ENCODE measurements at regions not wholly inside any gene's neighbourhood (a gene's known extent, or its start where the extent isn't known, plus 50 kb on each side); places are given as distances from the start of the nearest gene placed in this dataset.
"Not testable (repeated sequence)": the region's sequence is repeated elsewhere in the genome, so short reads cannot be mapped to it uniquely, and the experiment has no call there.

DNA sequence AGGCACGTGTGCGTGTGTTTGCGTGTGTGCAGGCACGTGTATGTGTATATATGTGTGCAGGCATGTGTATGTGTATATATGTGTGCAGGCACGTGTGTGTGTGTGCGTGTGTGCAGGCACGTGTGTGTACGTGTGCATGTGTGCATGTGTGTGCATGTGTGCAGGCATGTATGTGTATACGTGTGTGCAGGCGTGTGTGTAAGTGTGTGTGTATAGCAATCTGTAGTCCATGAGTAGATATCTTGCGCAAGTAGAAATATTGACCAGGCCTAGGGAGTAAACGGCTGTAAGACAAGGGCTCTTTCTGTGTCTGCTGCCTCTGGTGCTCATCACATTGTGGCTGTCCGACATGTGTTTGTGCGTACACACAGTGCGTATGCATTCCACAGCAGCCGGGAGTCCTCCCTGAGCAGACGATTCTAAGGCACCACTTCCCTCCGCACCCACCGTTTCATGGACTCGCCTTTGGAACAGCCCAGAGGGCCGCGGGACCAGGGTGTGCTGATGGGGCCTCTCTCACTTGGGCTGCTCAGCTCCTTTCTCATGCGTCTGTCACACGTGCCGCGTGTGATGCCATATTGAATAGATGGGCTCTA, 167.6 kb downstream of the ERMARD start:
- Histone ChIP-seq H3K4me2 (ENCODE audit: low read length) (no peak overlapping the region), H3K79me2 (no peaks in the 10 kb centered on the region), H3K27ac (no peak overlapping the region), H3K9ac (no peak overlapping the region), H3K4me3 (ENCODE audit: low read depth, low read length) (no peak overlapping the region), H2AFZ (no peak overlapping the region), H3K36me3 (ENCODE audit: control insufficient read depth, insufficient read depth, low read length) (no peaks in the 10 kb centered on the region), H3K9me3 (ENCODE audit: control insufficient read depth, low read length) (no peaks in the 10 kb centered on the region), H3K27me3 (ENCODE audit: control insufficient read depth, insufficient read depth, low read length) (no peaks in the 10 kb centered on the region), H3K4me1 (no peaks in the 10 kb centered on the region)
- TF ChIP-seq, protein P1, sequence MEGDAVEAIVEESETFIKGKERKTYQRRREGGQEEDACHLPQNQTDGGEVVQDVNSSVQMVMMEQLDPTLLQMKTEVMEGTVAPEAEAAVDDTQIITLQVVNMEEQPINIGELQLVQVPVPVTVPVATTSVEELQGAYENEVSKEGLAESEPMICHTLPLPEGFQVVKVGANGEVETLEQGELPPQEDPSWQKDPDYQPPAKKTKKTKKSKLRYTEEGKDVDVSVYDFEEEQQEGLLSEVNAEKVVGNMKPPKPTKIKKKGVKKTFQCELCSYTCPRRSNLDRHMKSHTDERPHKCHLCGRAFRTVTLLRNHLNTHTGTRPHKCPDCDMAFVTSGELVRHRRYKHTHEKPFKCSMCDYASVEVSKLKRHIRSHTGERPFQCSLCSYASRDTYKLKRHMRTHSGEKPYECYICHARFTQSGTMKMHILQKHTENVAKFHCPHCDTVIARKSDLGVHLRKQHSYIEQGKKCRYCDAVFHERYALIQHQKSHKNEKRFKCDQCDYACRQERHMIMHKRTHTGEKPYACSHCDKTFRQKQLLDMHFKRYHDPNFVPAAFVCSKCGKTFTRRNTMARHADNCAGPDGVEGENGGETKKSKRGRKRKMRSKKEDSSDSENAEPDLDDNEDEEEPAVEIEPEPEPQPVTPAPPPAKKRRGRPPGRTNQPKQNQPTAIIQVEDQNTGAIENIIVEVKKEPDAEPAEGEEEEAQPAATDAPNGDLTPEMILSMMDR (IDR thresholded peaks at IDR 0.05): no peak

DNA sequence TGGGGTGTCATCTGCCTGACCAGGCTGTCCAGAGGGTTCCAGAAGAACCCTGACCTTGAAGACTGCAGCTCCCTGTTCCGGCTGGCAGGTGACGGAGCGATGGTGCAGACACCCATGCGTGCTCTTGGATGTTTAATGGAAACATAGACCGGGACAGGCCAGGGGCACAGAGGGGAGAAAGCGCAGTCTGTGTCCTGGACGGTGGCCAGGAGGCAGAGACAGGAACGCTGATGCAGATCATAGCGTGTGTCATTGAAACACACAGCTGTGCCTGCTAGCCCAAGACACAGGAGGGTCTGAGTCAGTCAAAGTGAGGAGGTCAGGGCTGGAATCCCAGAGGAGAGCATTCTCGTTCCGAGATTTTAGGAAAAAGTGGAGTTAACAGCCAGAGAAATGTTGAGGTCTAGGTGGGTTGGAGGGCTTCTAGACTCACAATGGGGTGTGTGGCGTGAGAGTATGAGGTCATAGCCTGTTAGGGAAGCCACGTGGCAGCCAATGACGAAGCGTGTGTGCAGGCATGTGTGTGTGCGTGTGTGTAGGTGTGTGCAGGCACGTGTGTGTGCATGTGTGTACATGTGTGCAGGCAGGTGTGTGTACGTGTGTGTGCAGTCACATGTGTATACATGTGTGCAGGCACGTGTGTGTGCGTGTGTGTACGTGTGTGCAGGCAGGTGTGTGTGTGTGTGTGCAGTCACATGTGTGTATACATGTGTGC, 167.0 kb downstream of the ERMARD start:
- Histone ChIP-seq H2AFZ (no peak overlapping the region), H3K79me2 (no peaks in the 10 kb centered on the region), H3K4me2 (ENCODE audit: low read length) (no peak overlapping the region), H3K4me1 (no peaks in the 10 kb centered on the region), H3K27me3 (ENCODE audit: control insufficient read depth, insufficient read depth, low read length) (no peaks in the 10 kb centered on the region), H3K9ac (no peak overlapping the region), H3K4me3 (ENCODE audit: low read depth, low read length) (no peak overlapping the region), H3K36me3 (ENCODE audit: control insufficient read depth, insufficient read depth, low read length) (no peaks in the 10 kb centered on the region), H3K27ac (no peak overlapping the region), H3K9me3 (ENCODE audit: control insufficient read depth, low read length) (no peaks in the 10 kb centered on the region)
- TF ChIP-seq, protein P1 (IDR thresholded peaks at IDR 0.05): no peak

DNA sequence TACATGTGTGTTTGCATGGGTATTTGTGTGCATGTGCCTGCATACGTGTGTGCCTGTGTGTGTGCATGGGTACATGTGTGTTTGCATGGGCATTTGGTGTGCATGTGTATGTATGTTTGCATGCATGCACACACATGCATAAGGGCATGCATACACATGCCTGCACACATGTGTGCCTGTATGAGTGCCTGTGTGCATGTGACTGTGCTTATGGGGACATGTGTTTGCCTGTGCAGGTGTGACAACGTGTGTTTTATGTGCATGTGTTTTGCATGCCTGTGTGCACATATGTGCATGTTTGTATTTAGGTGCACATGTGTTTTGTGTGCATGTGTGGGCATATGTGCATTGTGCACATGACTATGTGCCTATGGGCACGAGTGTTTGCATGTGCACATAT, 165.7 kb downstream of the ERMARD start:
- no peak overlapping the region for H2AFZ ChIP-seq
- H3K9ac ChIP-seq: no peak overlapping the region
- H3K36me3 ChIP-seq (ENCODE audit: control insufficient read depth, insufficient read depth, low read length): no peaks in the 10 kb centered on the region
- H3K4me3 ChIP-seq (ENCODE audit: low read depth, low read length): no peak overlapping the region
- TF ChIP-seq, protein P1 (IDR thresholded peaks at IDR 0.05): no peak
- H3K79me2 ChIP-seq: no peaks in the 10 kb centered on the region
- H3K27ac ChIP-seq: no peak overlapping the region
- no peaks in the 10 kb centered on the region for H3K4me1 ChIP-seq
- no peak overlapping the region for H3K4me2 ChIP-seq (ENCODE audit: low read length)
- no peaks in the 10 kb centered on the region for H3K27me3 ChIP-seq (ENCODE audit: control insufficient read depth, insufficient read depth, low read length)
- H3K9me3 ChIP-seq (ENCODE audit: control insufficient read depth, low read length): no peaks in the 10 kb centered on the region

DNA sequence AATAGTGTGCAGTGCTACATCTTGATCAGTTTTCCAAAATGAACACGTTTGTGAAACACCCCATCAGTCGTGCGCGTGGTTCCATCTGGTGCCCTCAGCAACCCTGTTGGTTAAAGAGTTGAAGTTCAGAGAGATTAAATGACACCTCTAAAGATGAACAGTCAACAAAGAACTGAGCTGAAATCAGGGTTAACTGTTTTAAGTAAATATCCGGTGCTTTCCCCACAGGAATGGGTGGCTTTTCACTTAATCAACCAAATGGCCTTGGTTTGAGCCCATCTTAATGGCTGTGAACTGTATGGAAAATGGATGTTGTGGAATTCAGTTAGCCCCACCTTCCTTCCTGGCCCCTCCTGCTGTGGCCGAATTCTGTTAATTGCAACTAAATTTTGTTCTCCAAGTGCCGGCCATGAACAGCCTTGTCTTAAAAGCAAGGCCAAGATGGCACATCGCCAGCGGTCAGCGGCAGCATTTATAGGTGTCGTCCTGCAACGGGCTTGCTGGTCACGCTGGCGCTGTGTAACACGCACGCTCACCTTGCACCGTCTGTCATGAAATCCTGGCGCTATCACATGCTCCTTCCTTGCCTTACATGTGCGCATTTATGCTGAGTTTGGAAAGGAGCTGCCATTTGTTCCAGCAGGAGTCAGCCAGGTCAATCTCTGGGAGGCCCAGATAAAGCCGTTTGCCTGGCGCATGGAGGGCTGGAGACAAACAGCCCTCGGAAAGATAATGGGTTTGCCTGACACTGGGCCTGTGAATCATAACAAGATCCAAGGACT, 164.5 kb downstream of the ERMARD start:
- no peak overlapping the region for H3K4me2 ChIP-seq (ENCODE audit: low read length)
- H3K4me3 ChIP-seq (ENCODE audit: low read depth, low read length): no peak overlapping the region
- H3K36me3 ChIP-seq (ENCODE audit: control insufficient read depth, insufficient read depth, low read length): no peaks in the 10 kb centered on the region
- no peaks in the 10 kb centered on the region for H3K79me2 ChIP-seq
- TF ChIP-seq, protein P1 (IDR thresholded peaks at IDR 0.05): no peak
- no peak overlapping the region for H3K9ac ChIP-seq
- no peaks in the 10 kb centered on the region for H3K27me3 ChIP-seq (ENCODE audit: control insufficient read depth, insufficient read depth, low read length)
- H2AFZ ChIP-seq: no peak overlapping the region
- no peaks in the 10 kb centered on the region for H3K4me1 ChIP-seq
- H3K27ac ChIP-seq: no peak overlapping the region
- H3K9me3 ChIP-seq (ENCODE audit: control insufficient read depth, low read length): no peaks in the 10 kb centered on the region

DNA sequence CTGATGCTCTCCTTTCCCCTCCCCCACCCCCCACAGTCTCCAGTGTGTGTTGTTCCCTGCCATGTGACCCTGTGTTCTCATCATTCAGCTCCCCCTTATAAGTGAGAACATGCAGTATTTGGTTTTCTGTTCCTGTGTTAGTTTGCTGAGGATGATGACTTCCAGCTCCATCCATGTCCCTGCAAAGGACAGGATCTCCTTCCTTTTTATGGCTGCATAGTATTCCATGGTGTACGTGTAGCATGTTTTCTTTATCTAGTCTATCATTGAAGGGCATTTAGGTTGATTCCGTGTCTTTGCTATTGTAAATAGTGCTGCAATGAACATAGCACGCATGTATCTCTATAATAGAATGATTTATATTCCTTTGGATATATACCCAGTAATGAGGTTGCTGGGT, 162.3 kb downstream of the ERMARD start:
- not testable (repeated sequence) for H2AFZ ChIP-seq; H3K4me1 ChIP-seq; H3K27ac ChIP-seq; H3K9ac ChIP-seq; H3K4me3 ChIP-seq (ENCODE audit: low read depth, low read length); H3K4me2 ChIP-seq (ENCODE audit: low read length); H3K36me3 ChIP-seq (ENCODE audit: control insufficient read depth, insufficient read depth, low read length); H3K79me2 ChIP-seq; H3K9me3 ChIP-seq (ENCODE audit: control insufficient read depth, low read length); H3K27me3 ChIP-seq (ENCODE audit: control insufficient read depth, insufficient read depth, low read length)
